Endothelial cell of umbilical vein (primary cell): ENCODE measurements at regions not wholly inside any gene's neighbourhood (a gene's known extent, or its start where the extent isn't known, plus 50 kb on each side); places are given as distances from the start of the nearest gene placed in this dataset.

ENCODE experiments used
- BruUV-seq: library from RNA; stranded (reverse); fragments of 400-500 nt; replicated peaks from 2 replicates; lab custom pipeline; 2021; lab: Mats Ljungman, UMichigan
- CTCF ChIA-PET: fragments of 300-600, 350-600 bp; sonication (Branson Sonifier 250); formaldehyde crosslinking; loops from one replicate; lab custom pipeline; 2021; ENCODE audit warnings: antibody characterized with exemption, inconsistent platforms; lab: Charles Lee
- POLR2A ChIA-PET: fragments of 300-600, 350-600 bp; sonication (Branson Sonifier 250); formaldehyde crosslinking; loops from one replicate; lab custom pipeline; 2021; ENCODE audit warnings: antibody characterized with exemption, inconsistent platforms; lab: Charles Lee
- DNase-seq: peaks from one replicate; pipeline ENCODE4 v3.0.0-alpha.2; 2011; ENCODE audit warnings: low read depth, low spot score
- FAIRE-seq: peaks from 2 replicates; lab custom pipeline; 2011; peaks lifted over from hg19 to GRCh38; lab: Jason Lieb, UNC
- H2AFZ ChIP-seq: 2 replicates; pipeline ENCODE4 v1.6.0; 2012; ENCODE audit warnings: low read depth, low read length, control low read depth, inconsistent platforms
- H3K27ac ChIP-seq: 2 replicates; pipeline ENCODE4 v1.5.1; 2011; ENCODE audit warnings: low read depth, mild to moderate bottlenecking, control low read depth, low read length, moderate library complexity; ENCODE audit not compliant: insufficient read depth
- H3K27me3 ChIP-seq, 2 experiments: 2 replicates each; pipeline versions ENCODE4 v1.6.0 to v1.6.1; 2011; ENCODE audit warnings: low read length in 2 of 2, mixed read lengths in 1 of 2; ENCODE audit not compliant: control insufficient read depth in 2 of 2, insufficient read depth in 2 of 2
- H3K36me3 ChIP-seq, 2 experiments: 2 replicates in 1 of 2; 3 replicates in 1 of 2; pipeline ENCODE4 v1.5.1; 2011; ENCODE audit warnings: low read length in 2 of 2, mild to moderate bottlenecking in 1 of 2, moderate library complexity in 1 of 2; ENCODE audit not compliant: control insufficient read depth in 2 of 2, insufficient read depth in 2 of 2; ENCODE audit errors: extremely low read depth in 1 of 2
- H3K4me1 ChIP-seq: 3 replicates; pipeline ENCODE4 v1.5.1; 2011; ENCODE audit warnings: mild to moderate bottlenecking, low read length; ENCODE audit not compliant: control insufficient read depth, insufficient read depth; ENCODE audit errors: extremely low read depth
- H3K4me2 ChIP-seq: 2 replicates; pipeline ENCODE4 v1.6.1; 2011; ENCODE audit warnings: low read length, control low read depth, mixed read lengths; ENCODE audit not compliant: insufficient read depth
- H3K4me3 ChIP-seq, 3 experiments: fragments of 200-600 bp in 1 of 3; sonication (generic), shearing (Covaris generic) in 1 of 3; replicated peaks in 1 of 3; 2 replicates each; pipeline ENCODE4 v1.5.1; 2011 to 2016; ENCODE audit warnings: control low read depth in 3 of 3, low read length in 3 of 3, mild to moderate bottlenecking in 2 of 3, inconsistent platforms in 1 of 3, low read depth in 1 of 3, moderate library complexity in 1 of 3; ENCODE audit not compliant: insufficient read depth in 1 of 3
- H3K79me2 ChIP-seq: 2 replicates; pipeline ENCODE4 v1.6.0; 2012; ENCODE audit warnings: low read length, inconsistent platforms; ENCODE audit not compliant: control insufficient read depth, insufficient read depth
- H3K9ac ChIP-seq: replicated peaks from 2 replicates; pipeline ENCODE3; 2011; ENCODE audit warnings: low read length, control low read depth; ENCODE audit not compliant: insufficient read depth; ENCODE audit errors: extremely low read depth
- H3K9me1 ChIP-seq: replicated peaks from 3 replicates; pipeline ENCODE4 v1.6.0; 2011; ENCODE audit warnings: mild to moderate bottlenecking, low read length; ENCODE audit not compliant: control insufficient read depth, insufficient read depth; ENCODE audit errors: extremely low read depth
- H3K9me3 ChIP-seq: replicated peaks from 2 replicates; pipeline ENCODE4 v1.5.1; 2012; ENCODE audit warnings: low read length, inconsistent platforms; ENCODE audit not compliant: control insufficient read depth, insufficient read depth
- H4K20me1 ChIP-seq: replicated peaks from 2 replicates; pipeline ENCODE3; 2011; ENCODE audit warnings: mild to moderate bottlenecking, low read length; ENCODE audit not compliant: control insufficient read depth, insufficient read depth; ENCODE audit errors: extremely low read depth
- EZH2 ChIP-seq: IDR thresholded peaks from 2 replicates; pipeline ENCODE4 v1.6.1; 2012; ENCODE audit warnings: borderline replicate concordance, low read depth, mild to moderate bottlenecking, moderate library complexity, low read length, inconsistent platforms; ENCODE audit not compliant: severe bottlenecking
- FOS ChIP-seq: IDR thresholded peaks from 2 replicates; pipeline ENCODE4 v1.6.1; 2011; ENCODE audit warnings: mild to moderate bottlenecking, low read length, moderate library complexity, borderline replicate concordance; ENCODE audit not compliant: insufficient read depth
- GATA2 ChIP-seq: IDR thresholded peaks from 2 replicates; pipeline ENCODE4 v1.7.0; 2011; ENCODE audit warnings: low read depth, mild to moderate bottlenecking, moderate library complexity, mixed read lengths, low read length; ENCODE audit not compliant: insufficient read length, insufficient read depth
- JUN ChIP-seq: IDR thresholded peaks from 2 replicates; pipeline ENCODE4 v1.6.1; 2011; ENCODE audit warnings: borderline replicate concordance, low read depth; ENCODE audit not compliant: insufficient read length, insufficient read depth
- MYC ChIP-seq: IDR thresholded peaks from one replicate; pipeline ENCODE4 v1.6.1; 2011; ENCODE audit warnings: mild to moderate bottlenecking, low read depth, low read length
- POLR2A ChIP-seq: IDR thresholded peaks from 2 replicates; pipeline ENCODE4 v1.6.1; 2012; ENCODE audit warnings: low read depth, mild to moderate bottlenecking, control low read depth, low read length
- POLR2AphosphoS5 ChIP-seq: IDR thresholded peaks from 2 replicates; pipeline ENCODE4 v1.6.1; 2012; ENCODE audit warnings: low read depth, mild to moderate bottlenecking, control low read depth, low read length, moderate library complexity; ENCODE audit not compliant: insufficient read depth
- dilution Hi-C: fragments of 300-500 bp; cut with MboI; formaldehyde crosslinking; loops from one replicate; pipeline ENCODE4 v1.15.0; 2019; ENCODE audit warnings: low sequenced_read_pairs; ENCODE audit not compliant: extremely low pct_ligation_motif_present
- intact Hi-C: fragments of 100-400 bp; cut with micrococcal nuclease; formaldehyde crosslinking; loops from one replicate; pipeline ENCODE4 v1.10.0; 2022
- TF ChIP-seq, protein P1 (sequence below): IDR thresholded peaks from 2 replicates; pipeline ENCODE4 v1.6.1; 2011; ENCODE audit not compliant: insufficient read depth, insufficient read length
- TF ChIP-seq, protein P2 (sequence below), 2 donors: IDR thresholded peaks; 1 replicate in 1 of 2; 2 replicates in 1 of 2; pipeline ENCODE4 v1.5.1; 2011; ENCODE audit warnings: low read length in 2 of 2, mild to moderate bottlenecking in 2 of 2, moderate library complexity in 2 of 2, control low read depth in 1 of 2, inconsistent platforms in 1 of 2, low read depth in 1 of 2; ENCODE audit not compliant: insufficient read depth in 1 of 2; ENCODE audit errors: extremely low read depth in 1 of 2

DNA sequence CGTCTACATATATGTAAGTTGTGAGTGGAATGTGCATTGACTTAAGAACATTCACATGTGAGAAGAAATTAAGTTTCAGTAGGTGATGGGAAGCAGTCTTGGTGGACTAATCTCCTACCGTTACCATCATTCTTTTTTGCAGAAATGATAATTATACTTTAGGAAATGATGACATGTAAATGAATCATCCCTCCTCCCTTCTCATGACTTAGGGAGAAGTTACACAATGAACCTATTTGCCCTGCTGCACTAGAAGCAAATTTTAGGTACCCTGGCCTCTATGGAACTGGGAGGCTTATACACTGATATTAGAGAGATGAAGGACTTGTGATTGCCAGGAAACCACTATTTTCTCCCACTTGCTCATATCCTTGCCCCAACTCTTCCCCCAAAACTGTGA, 214.2 kb downstream of the CALCRL start:
- intact Hi-C loops = no loop called here
- Histone ChIP-seq H3K36me3 (no peaks in the 10 kb centered on the region), H3K4me3 (no peak overlapping the region), H3K79me2 (no peaks in the 10 kb centered on the region), H4K20me1 (no peaks in the 10 kb centered on the region), H3K4me2 (no peak overlapping the region), H3K4me1 (peaks cover 5% of the 10 kb centered on the region), H3K9me3 (no peaks in the 10 kb centered on the region), H3K27ac (no peak overlapping the region), H3K9me1 (no peaks in the 10 kb centered on the region), H3K27me3 (no peaks in the 10 kb centered on the region), H3K9ac (no peak overlapping the region), H2AFZ (no peak overlapping the region)
- CTCF ChIA-PET = no interaction called here
- peak; percentile 24 for TF ChIP-seq FOS
- TF ChIP-seq EZH2 = no peak
- TF ChIP-seq MYC = no peak
- no peak for TF ChIP-seq POLR2A
- TF ChIP-seq, protein P1, sequence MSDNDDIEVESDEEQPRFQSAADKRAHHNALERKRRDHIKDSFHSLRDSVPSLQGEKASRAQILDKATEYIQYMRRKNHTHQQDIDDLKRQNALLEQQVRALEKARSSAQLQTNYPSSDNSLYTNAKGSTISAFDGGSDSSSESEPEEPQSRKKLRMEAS = no peak
- dilution Hi-C loops = no loop called here
- BruUV-seq = no TSS peak
- FAIRE-seq = no peak
- peak; percentile 1 for DNase-seq
- POLR2A ChIA-PET = no interaction called here

DNA sequence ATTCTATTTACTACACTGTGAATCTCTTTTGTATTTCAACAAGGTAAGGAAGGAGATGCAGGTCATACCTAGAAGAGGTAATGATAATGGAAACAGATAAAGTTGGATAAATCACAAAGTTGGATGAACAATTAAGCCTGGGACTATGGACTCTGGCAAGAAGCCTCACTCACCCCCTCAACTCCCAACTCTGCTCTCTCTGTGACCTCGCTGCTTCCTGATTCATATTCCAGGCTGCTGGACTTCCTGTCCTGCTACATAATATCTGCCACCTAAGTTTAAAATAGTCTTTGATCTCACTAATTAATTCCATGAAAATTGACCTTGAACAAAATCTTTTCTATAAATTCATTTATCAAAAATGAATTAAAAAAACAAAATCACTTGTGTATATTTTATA, 215.3 kb downstream of the CALCRL start:
- FAIRE-seq = no peak
- H3K4me1 ChIP-seq = peaks cover 5% of the 10 kb centered on the region

More for the DNA sequence above, 215.3 kb downstream of the CALCRL start:
- no TSS peak for BruUV-seq
- no peaks in the 10 kb centered on the region for H3K27me3 ChIP-seq
- no peak for TF ChIP-seq EZH2
- no peak for TF ChIP-seq POLR2AphosphoS5
- TF ChIP-seq, protein P1 = no peak
- TF ChIP-seq, protein P2, sequence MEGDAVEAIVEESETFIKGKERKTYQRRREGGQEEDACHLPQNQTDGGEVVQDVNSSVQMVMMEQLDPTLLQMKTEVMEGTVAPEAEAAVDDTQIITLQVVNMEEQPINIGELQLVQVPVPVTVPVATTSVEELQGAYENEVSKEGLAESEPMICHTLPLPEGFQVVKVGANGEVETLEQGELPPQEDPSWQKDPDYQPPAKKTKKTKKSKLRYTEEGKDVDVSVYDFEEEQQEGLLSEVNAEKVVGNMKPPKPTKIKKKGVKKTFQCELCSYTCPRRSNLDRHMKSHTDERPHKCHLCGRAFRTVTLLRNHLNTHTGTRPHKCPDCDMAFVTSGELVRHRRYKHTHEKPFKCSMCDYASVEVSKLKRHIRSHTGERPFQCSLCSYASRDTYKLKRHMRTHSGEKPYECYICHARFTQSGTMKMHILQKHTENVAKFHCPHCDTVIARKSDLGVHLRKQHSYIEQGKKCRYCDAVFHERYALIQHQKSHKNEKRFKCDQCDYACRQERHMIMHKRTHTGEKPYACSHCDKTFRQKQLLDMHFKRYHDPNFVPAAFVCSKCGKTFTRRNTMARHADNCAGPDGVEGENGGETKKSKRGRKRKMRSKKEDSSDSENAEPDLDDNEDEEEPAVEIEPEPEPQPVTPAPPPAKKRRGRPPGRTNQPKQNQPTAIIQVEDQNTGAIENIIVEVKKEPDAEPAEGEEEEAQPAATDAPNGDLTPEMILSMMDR (IDR thresholded peaks at IDR 0.05; ENCODE audit: extremely low read depth in 1 of 2, insufficient read depth in 1 of 2, low read depth in 1 of 2, low read length in 2 of 2) = no peak
- TF ChIP-seq MYC = no peak
- no peak for TF ChIP-seq JUN
- TF ChIP-seq POLR2A = no peak
- TF ChIP-seq GATA2 = no peak
- TF ChIP-seq FOS = no peak
- dilution Hi-C loops = no loop called here
- no peaks in the 10 kb centered on the region for H4K20me1 ChIP-seq
- CTCF ChIA-PET = no interaction called here
- H3K9ac ChIP-seq = no peak overlapping the region
- no peaks in the 10 kb centered on the region for H3K9me1 ChIP-seq
- no peak overlapping the region for H3K4me3 ChIP-seq
- H3K79me2 ChIP-seq = no peaks in the 10 kb centered on the region
- no peak overlapping the region for H2AFZ ChIP-seq
- no peak overlapping the region for H3K27ac ChIP-seq
- H3K4me2 ChIP-seq = no peak overlapping the region
- H3K36me3 ChIP-seq = no peaks in the 10 kb centered on the region
- DNase-seq = peak; percentile 25
- intact Hi-C loops = no loop called here
- H3K9me3 ChIP-seq = no peaks in the 10 kb centered on the region
- POLR2A ChIA-PET = no interaction called here
